ENCODE measurements at regions not wholly inside any gene's neighbourhood (a gene's known extent, or its start where the extent isn't known, plus 50 kb on each side); places are given as distances from the start of the nearest gene placed in this dataset.

DNA sequence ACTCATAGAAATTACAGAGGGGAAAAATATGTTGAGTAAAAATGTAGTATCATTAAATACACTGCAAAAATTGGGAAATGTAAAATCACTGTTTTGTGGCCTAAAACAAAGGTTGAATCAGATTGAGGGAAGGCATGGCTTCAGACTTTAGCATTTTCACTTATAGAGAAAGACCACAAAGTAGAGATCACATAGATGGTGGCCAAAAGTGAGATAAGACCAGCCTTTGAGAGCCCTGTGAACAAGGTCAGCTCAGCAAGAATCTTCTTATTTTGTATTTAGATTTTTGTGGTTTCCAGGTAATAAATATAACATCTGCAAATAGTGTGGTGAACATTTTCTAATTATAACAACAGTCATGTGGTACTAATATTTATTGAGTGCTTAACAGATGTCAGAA, 544.8 kb upstream of the DPPA4 start:
- H3K4me1 ChIP-seq = no peaks in the 10 kb centered on the region
- TF ChIP-seq, protein P1, sequence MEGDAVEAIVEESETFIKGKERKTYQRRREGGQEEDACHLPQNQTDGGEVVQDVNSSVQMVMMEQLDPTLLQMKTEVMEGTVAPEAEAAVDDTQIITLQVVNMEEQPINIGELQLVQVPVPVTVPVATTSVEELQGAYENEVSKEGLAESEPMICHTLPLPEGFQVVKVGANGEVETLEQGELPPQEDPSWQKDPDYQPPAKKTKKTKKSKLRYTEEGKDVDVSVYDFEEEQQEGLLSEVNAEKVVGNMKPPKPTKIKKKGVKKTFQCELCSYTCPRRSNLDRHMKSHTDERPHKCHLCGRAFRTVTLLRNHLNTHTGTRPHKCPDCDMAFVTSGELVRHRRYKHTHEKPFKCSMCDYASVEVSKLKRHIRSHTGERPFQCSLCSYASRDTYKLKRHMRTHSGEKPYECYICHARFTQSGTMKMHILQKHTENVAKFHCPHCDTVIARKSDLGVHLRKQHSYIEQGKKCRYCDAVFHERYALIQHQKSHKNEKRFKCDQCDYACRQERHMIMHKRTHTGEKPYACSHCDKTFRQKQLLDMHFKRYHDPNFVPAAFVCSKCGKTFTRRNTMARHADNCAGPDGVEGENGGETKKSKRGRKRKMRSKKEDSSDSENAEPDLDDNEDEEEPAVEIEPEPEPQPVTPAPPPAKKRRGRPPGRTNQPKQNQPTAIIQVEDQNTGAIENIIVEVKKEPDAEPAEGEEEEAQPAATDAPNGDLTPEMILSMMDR (IDR thresholded peaks at IDR 0.05; ENCODE audit: low read depth, low read length) = no peak
- no peaks in the 10 kb centered on the region for H3K36me3 ChIP-seq
- no peak overlapping the region for H3K4me3 ChIP-seq (ENCODE audit: low read depth, low read length)
- no peaks in the 10 kb centered on the region for H3K27me3 ChIP-seq
- H3K9me3 ChIP-seq = no peaks in the 10 kb centered on the region; the same call in 1 of the 2 replicates
- no peak for DNase-seq

DNA sequence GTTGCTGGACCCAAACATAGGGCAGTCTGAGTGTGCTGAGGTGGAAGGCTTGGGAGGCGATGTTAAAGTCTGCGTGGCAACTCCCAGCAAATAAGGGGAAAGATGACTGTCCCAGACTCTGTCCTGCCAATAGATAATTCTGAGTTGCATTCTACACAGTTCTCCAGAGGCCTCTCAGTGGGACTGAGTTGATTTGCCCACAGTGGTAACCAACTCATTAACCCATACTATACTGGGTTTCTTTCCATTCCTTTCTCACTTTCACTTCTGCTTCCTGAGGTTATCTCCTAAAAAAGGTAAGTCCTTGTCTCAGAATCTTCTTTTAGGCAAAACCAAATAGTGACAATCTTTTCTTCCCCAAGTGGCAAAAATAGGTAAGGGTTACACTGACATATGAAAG, 549.9 kb upstream of the DPPA4 start:
- H3K36me3 ChIP-seq = no peaks in the 10 kb centered on the region
- H3K9me3 ChIP-seq = no peaks in the 10 kb centered on the region
- H3K27me3 ChIP-seq = no peaks in the 10 kb centered on the region
- TF ChIP-seq, protein P1 (IDR thresholded peaks at IDR 0.05; ENCODE audit: low read depth, low read length) = no peak
- DNase-seq = no peak
- H3K4me1 ChIP-seq = no peaks in the 10 kb centered on the region
- no peak overlapping the region for H3K4me3 ChIP-seq (ENCODE audit: low read depth, low read length)

DNA sequence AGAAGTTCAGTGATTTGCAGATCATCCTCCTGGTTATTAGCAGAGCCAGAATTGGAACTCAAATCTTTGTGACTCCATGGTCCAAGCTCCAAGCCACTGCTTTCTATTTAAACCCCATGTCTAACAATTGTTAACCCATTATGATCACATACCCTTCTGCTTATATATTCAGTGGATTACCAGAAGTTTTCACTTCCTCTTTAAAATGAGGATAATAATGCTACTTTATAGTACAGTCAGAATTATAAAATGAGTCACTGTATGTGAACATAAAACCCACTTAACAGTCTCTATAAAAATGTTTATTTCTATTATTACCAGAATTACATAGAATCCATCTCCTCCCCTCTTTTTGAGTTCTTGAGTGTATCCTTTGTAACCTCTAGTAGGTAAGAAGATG, 550.7 kb upstream of the DPPA4 start:
- no peaks in the 10 kb centered on the region for H3K9me3 ChIP-seq
- no peak overlapping the region for H3K4me3 ChIP-seq (ENCODE audit: low read depth, low read length)
- H3K36me3 ChIP-seq = no peaks in the 10 kb centered on the region
- TF ChIP-seq, protein P1 (IDR thresholded peaks at IDR 0.05; ENCODE audit: low read depth, low read length) = no peak
- no peak for DNase-seq
- H3K4me1 ChIP-seq = no peaks in the 10 kb centered on the region
- H3K27me3 ChIP-seq = no peaks in the 10 kb centered on the region

DNA sequence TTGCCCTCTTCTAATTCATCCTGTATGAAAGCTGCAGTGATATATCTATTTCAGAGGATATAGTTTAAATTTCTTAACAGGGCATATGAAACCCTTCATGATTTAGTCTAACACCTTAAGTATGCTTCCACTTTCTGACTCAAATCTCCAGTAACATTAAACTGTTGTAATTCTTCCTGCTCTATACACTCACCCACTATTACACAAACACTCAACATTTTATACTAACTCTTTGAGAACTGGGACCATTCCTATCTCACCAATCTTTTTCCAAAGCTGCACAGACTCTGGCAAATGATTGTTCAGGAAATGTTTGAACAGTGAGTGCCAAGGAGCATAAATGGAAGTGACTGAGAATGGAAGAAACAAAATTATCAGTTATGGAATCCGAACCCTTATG, 560.4 kb upstream of the DPPA4 start:
- TF ChIP-seq, protein P1 (IDR thresholded peaks at IDR 0.05; ENCODE audit: low read depth, low read length) = no peak
- H3K27me3 ChIP-seq = no peaks in the 10 kb centered on the region
- H3K36me3 ChIP-seq = no peaks in the 10 kb centered on the region
- H3K4me1 ChIP-seq = no peaks in the 10 kb centered on the region
- DNase-seq = no peak
- H3K4me3 ChIP-seq (ENCODE audit: low read depth, low read length) = no peak overlapping the region
- no peaks in the 10 kb centered on the region for H3K9me3 ChIP-seq

DNA sequence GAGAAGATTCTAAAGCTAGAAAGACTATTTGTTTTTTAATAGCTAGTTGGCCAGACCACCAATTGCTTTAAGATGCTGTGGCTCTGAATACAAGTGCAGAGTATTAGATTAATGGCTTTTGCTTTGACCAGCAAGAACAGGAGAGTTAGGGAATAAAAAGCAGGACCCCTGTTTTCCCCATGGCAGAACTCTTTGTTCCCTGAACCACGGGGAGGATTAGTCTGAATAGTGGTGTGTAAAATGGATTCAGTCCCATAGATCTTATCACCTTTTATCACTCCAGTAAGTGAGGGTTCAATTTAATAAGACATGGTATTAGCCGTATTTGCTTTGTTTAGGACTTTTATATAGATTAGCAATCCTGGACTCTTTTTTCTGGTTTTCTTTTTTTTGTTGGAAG, 562.6 kb upstream of the DPPA4 start:
- Histone ChIP-seq H3K9me3 (no peaks in the 10 kb centered on the region), H3K36me3 (no peaks in the 10 kb centered on the region), H3K4me3 (ENCODE audit: low read depth, low read length) (no peak overlapping the region), H3K27me3 (no peaks in the 10 kb centered on the region), H3K4me1 (no peaks in the 10 kb centered on the region)
- no peak for DNase-seq
- TF ChIP-seq, protein P1 (IDR thresholded peaks at IDR 0.05; ENCODE audit: low read depth, low read length) = no peak

DNA sequence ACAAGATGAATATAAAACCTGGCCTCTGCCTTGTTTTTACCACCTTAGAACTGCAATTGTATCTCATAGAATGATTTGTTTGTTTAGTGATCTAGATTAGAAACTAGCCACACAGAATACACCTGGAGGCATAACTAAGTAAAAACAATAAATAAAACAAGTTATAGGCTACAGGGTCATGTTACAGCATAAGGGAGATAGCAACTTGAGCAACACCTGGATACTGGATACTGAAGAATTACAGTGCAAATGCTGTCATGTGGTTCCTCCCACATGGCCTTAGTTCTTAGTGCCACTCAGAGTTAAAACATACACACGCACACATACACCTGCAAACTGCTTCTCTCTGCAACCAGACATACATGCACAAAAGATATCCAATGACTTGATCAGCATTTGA, 563.4 kb upstream of the DPPA4 start:
- no peak overlapping the region for H3K4me3 ChIP-seq (ENCODE audit: low read depth, low read length)
- H3K27me3 ChIP-seq = no peaks in the 10 kb centered on the region
- TF ChIP-seq, protein P1 (IDR thresholded peaks at IDR 0.05; ENCODE audit: low read depth, low read length) = no peak
- H3K4me1 ChIP-seq = no peaks in the 10 kb centered on the region
- H3K9me3 ChIP-seq = no peaks in the 10 kb centered on the region
- H3K36me3 ChIP-seq = no peaks in the 10 kb centered on the region
- no peak for DNase-seq

Data from BE2C (cell line).